Neural cell (in vitro differentiated cells): ENCODE measurements at regions not wholly inside any gene's neighbourhood (a gene's known extent, or its start where the extent isn't known, plus 50 kb on each side); places are given as distances from the start of the nearest gene placed in this dataset.

Experiments used
- H2AFZ ChIP-seq: fragments of 200-600, 300-800 bp; sonication (generic), shearing (Covaris generic); 2 replicates; pipeline ENCODE4 v1.6.0; 2014; ENCODE audit warnings: low read depth, mild to moderate bottlenecking, antibody characterized with exemption, low read length, moderate library complexity
- H3F3A ChIP-seq: fragments of 200-600 bp; shearing (Covaris generic); 2 replicates; pipeline ENCODE4 v1.6.1; 2016; ENCODE audit warnings: mild to moderate bottlenecking, moderate library complexity, mixed read lengths, antibody characterized with exemption, low read length; ENCODE audit not compliant: insufficient read depth, poor library complexity, severe bottlenecking
- H3K27ac ChIP-seq: fragments of 200-600, 300-800 bp; sonication (generic), shearing (Covaris generic); 2 replicates; pipeline ENCODE4 v1.5.1; 2014; ENCODE audit warnings: mild to moderate bottlenecking, low read length, moderate library complexity
- H3K27me3 ChIP-seq: fragments of 300-800, 200-600 bp; sonication (generic), shearing (Covaris generic); 2 replicates; pipeline ENCODE4 v1.6.0; 2014; ENCODE audit warnings: mild to moderate bottlenecking, low read depth, low read length, moderate library complexity; ENCODE audit not compliant: insufficient read depth
- H3K36me3 ChIP-seq: fragments of 300-800, 200-600 bp; sonication (generic), shearing (Covaris generic); 2 replicates; pipeline ENCODE4 v1.5.1; 2014; ENCODE audit warnings: mild to moderate bottlenecking, antibody characterized with exemption, low read length, moderate library complexity; ENCODE audit not compliant: insufficient read depth
- H3K4me2 ChIP-seq: fragments of 300-800, 200-600 bp; sonication (generic), shearing (Covaris generic); 2 replicates; pipeline ENCODE4 v1.6.0; 2014; ENCODE audit warnings: mild to moderate bottlenecking, low read length
- H3K4me3 ChIP-seq: fragments of 300-800, 200-600 bp; sonication (generic), shearing (Covaris generic); 2 replicates; pipeline ENCODE4 v1.5.1; 2014; ENCODE audit warnings: mild to moderate bottlenecking, low read length, moderate library complexity
- H3K79me2 ChIP-seq: fragments of 200-600 bp; shearing (Covaris generic); replicated peaks from 2 replicates; pipeline ENCODE4 v1.6.0; 2014; ENCODE audit warnings: mild to moderate bottlenecking, low read length, moderate library complexity; ENCODE audit not compliant: insufficient read depth
- H3K9ac ChIP-seq: fragments of 300-800, 200-600 bp; sonication (generic), shearing (Covaris generic); 2 replicates; pipeline ENCODE4 v1.6.1; 2016; ENCODE audit warnings: mild to moderate bottlenecking, low read length, mixed read lengths
- H3K9me2 ChIP-seq: fragments of 200-600 bp; shearing (Covaris generic); 2 replicates; pipeline ENCODE4 v1.6.1; 2016; ENCODE audit warnings: mild to moderate bottlenecking, low read length, mixed read lengths; ENCODE audit not compliant: insufficient read depth
- H3K9me3 ChIP-seq: fragments of 200-600, 300-800 bp; sonication (generic), shearing (Covaris generic); 2 replicates; pipeline ENCODE4 v1.6.1; 2016; ENCODE audit warnings: mild to moderate bottlenecking, mixed run types, low read length, moderate library complexity, mixed read lengths
- H4K20me1 ChIP-seq: fragments of 200-600 bp; shearing (Covaris generic); 2 replicates; pipeline ENCODE4 v1.6.1; 2016; ENCODE audit warnings: mild to moderate bottlenecking, mixed run types; ENCODE audit not compliant: insufficient read depth
- EP300 ChIP-seq: fragments of 450-650 bp; conservative IDR thresholded peaks from 2 replicates; pipeline ENCODE4 v1.6.1; 2014; ENCODE audit warnings: antibody characterized with exemption, mild to moderate bottlenecking, moderate library complexity; ENCODE audit not compliant: poor library complexity, severe bottlenecking
- EZH2 ChIP-seq: fragments of 200-600, 300-800 bp; shearing (Covaris generic), sonication (generic); IDR thresholded peaks from 2 replicates; pipeline ENCODE4 v1.6.1; 2014; ENCODE audit warnings: antibody characterized with exemption, low read length, borderline replicate concordance, mild to moderate bottlenecking; ENCODE audit not compliant: insufficient read depth, poor library complexity, severe bottlenecking
- MXI1 ChIP-seq: fragments of 450-650 bp; conservative IDR thresholded peaks from 2 replicates; pipeline ENCODE4 v1.6.1; 2014; ENCODE audit warnings: antibody characterized with exemption, mild to moderate bottlenecking; ENCODE audit not compliant: poor library complexity, severe bottlenecking
- POLR2AphosphoS5 ChIP-seq: IDR thresholded peaks from 2 replicates; pipeline ENCODE4 v1.6.1; 2012
- RAD21 ChIP-seq: fragments of 450-650 bp; conservative IDR thresholded peaks from 2 replicates; pipeline ENCODE4 v1.6.1; 2014; ENCODE audit warnings: antibody characterized with exemption, mild to moderate bottlenecking, moderate library complexity
- SMC3 ChIP-seq: fragments of 450-650 bp; conservative IDR thresholded peaks from 2 replicates; pipeline ENCODE4 v1.6.1; 2014; ENCODE audit warnings: antibody characterized with exemption, mild to moderate bottlenecking, moderate library complexity; ENCODE audit not compliant: poor library complexity
- TAF1 ChIP-seq: IDR thresholded peaks from 2 replicates; pipeline ENCODE4 v1.6.1; 2012; ENCODE audit warnings: low read depth
- TF ChIP-seq, protein P1 (sequence below): fragments of 450-650 bp; IDR thresholded peaks from 2 replicates; pipeline ENCODE4 v1.5.1; 2014; ENCODE audit warnings: antibody characterized with exemption, mild to moderate bottlenecking, moderate library complexity; ENCODE audit not compliant: poor library complexity, severe bottlenecking
- TF ChIP-seq, protein P2 (sequence below): IDR thresholded peaks from 2 replicates; pipeline ENCODE4 v1.6.1; 2012; ENCODE audit warnings: borderline replicate concordance

DNA sequence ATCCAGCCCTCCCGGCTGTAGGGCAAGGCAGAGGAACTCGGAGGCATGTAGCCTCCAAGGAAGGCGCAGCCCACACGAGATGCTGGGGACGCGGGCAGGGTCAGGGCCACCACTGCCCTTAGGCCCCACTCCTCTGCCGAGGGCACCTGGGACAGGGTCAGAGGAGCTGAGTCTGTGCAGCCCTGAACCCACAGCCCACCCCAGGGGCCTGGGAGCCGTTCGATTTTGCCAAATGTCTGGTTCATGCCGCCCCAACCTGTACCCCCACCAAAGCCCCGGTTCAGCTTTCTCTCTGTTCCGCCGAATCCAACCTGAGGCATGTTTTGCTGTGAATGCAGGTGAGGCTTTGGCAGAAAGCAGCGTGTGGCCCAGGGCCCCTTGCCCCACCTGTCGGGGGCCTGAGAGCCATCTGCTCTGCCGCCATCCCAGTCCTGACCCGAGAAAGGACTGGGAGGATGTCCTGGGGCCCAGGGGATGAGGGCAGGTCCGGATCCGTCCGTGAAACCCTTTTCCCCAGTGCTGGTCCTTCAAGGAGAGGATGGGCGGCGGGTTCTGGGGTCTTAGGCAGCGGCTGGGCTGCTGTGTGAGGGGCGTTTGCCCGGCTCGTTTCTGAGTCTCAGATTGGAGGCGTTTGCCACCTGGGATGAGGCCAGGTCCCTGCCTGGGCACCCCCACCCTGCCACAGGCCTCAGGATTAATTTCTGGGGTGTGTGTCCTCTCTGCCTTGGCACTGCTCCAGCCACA lies 79.3 kb upstream of the GATA5 start:
- no peak for TF ChIP-seq EP300
- TF ChIP-seq TAF1, result no peak
- no peak for TF ChIP-seq MXI1
- TF ChIP-seq, protein P1, sequence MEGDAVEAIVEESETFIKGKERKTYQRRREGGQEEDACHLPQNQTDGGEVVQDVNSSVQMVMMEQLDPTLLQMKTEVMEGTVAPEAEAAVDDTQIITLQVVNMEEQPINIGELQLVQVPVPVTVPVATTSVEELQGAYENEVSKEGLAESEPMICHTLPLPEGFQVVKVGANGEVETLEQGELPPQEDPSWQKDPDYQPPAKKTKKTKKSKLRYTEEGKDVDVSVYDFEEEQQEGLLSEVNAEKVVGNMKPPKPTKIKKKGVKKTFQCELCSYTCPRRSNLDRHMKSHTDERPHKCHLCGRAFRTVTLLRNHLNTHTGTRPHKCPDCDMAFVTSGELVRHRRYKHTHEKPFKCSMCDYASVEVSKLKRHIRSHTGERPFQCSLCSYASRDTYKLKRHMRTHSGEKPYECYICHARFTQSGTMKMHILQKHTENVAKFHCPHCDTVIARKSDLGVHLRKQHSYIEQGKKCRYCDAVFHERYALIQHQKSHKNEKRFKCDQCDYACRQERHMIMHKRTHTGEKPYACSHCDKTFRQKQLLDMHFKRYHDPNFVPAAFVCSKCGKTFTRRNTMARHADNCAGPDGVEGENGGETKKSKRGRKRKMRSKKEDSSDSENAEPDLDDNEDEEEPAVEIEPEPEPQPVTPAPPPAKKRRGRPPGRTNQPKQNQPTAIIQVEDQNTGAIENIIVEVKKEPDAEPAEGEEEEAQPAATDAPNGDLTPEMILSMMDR, result no peak
- TF ChIP-seq, protein P2, sequence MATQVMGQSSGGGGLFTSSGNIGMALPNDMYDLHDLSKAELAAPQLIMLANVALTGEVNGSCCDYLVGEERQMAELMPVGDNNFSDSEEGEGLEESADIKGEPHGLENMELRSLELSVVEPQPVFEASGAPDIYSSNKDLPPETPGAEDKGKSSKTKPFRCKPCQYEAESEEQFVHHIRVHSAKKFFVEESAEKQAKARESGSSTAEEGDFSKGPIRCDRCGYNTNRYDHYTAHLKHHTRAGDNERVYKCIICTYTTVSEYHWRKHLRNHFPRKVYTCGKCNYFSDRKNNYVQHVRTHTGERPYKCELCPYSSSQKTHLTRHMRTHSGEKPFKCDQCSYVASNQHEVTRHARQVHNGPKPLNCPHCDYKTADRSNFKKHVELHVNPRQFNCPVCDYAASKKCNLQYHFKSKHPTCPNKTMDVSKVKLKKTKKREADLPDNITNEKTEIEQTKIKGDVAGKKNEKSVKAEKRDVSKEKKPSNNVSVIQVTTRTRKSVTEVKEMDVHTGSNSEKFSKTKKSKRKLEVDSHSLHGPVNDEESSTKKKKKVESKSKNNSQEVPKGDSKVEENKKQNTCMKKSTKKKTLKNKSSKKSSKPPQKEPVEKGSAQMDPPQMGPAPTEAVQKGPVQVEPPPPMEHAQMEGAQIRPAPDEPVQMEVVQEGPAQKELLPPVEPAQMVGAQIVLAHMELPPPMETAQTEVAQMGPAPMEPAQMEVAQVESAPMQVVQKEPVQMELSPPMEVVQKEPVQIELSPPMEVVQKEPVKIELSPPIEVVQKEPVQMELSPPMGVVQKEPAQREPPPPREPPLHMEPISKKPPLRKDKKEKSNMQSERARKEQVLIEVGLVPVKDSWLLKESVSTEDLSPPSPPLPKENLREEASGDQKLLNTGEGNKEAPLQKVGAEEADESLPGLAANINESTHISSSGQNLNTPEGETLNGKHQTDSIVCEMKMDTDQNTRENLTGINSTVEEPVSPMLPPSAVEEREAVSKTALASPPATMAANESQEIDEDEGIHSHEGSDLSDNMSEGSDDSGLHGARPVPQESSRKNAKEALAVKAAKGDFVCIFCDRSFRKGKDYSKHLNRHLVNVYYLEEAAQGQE, result no peak
- TF ChIP-seq EZH2, result no peak
- TF ChIP-seq RAD21, result no peak
- no peak for TF ChIP-seq SMC3
- no peak for TF ChIP-seq POLR2AphosphoS5
- Histone ChIP-seq H2AFZ (no peak overlapping the region), H3K9me3 (no peaks in the 10 kb centered on the region), H3K9ac (no peak overlapping the region), H3K27ac (no peak overlapping the region), H3K27me3 (peaks cover 23% of the 10 kb centered on the region), H3K79me2 (no peaks in the 10 kb centered on the region), H3F3A (no peaks in the 10 kb centered on the region), H3K4me3 (no peak overlapping the region), H3K9me2 (no peaks in the 10 kb centered on the region), H4K20me1 (no peaks in the 10 kb centered on the region), H3K36me3 (no peaks in the 10 kb centered on the region), H3K4me2 (no peak overlapping the region)

DNA sequence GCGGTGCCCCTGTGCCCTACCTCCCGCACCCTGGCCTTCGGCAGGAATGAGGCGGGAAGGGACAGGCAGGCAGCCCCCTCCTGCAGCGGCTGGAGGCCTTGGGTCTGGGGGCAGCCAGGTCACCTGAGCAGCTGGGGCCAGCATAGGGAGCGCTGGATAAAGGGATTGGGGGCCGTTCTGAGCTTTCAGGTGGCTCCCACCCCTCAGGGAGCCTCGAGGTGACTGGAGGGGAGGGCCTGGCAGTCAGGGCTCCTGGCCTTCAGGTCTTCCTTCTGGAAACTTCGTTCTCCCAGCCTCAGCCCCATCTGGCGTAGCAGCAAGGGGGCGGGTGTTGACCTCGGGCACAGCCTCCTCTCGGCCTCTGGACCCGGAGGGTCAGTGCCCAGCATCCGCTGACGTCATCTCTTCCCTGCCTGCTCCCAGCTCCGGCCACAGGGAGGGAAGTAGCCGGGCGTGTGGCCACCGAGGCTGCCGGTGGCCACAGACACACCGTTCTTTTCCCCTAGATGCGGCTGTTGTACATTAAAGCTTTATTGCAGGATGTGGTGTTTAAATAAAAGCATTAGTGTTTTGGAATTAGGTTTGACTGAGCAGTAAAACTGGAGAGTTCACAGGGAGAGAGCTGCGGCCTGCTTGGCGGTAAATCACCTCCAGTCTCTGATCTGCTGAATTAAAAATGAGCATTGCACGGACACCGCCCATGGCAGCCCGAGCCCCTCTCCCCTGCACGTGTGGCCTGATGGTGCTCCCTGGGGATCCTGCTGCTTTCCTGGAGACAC lies 80.0 kb upstream of the GATA5 start:
- no peak overlapping the region for H3K4me2 ChIP-seq
- H3K9me3 ChIP-seq, result no peaks in the 10 kb centered on the region
- H3K79me2 ChIP-seq, result no peaks in the 10 kb centered on the region
- H3F3A ChIP-seq, result no peaks in the 10 kb centered on the region
- no peak overlapping the region for H2AFZ ChIP-seq
- no peak overlapping the region for H3K27ac ChIP-seq
- H3K27me3 ChIP-seq, result peaks cover 18% of the 10 kb centered on the region
- no peak overlapping the region for H3K9ac ChIP-seq
- H4K20me1 ChIP-seq, result no peaks in the 10 kb centered on the region
- H3K36me3 ChIP-seq, result no peaks in the 10 kb centered on the region
- TF ChIP-seq, protein P2, result no peak
- TF ChIP-seq, protein P1, result no peak
- TF ChIP-seq TAF1 (no peak), POLR2AphosphoS5 (no peak)
- H3K4me3 ChIP-seq, result no peak overlapping the region
- no peaks in the 10 kb centered on the region for H3K9me2 ChIP-seq
